ENCODE measurements at regions not wholly inside any gene's neighbourhood (a gene's known extent, or its start where the extent isn't known, plus 50 kb on each side); places are given as distances from the start of the nearest gene placed in this dataset.
"Not testable (repeated sequence)": the region's sequence is repeated elsewhere in the genome, so short reads cannot be mapped to it uniquely, and the experiment has no call there.

- DNase-seq (ENCODE audit: low read depth), result not testable (repeated sequence)
Measured at GRCh38 chr20:29320216-29320949, 1937.1 kb upstream of the DEFB115 start.

GRCh38 chr20:29323631-29324515, 1933.6 kb upstream of the DEFB115 start:
- DNase-seq (ENCODE audit: low read depth), result not testable (repeated sequence)

GRCh38 chr20:29324516-29325303, 1932.8 kb upstream of the DEFB115 start:
- DNase-seq (ENCODE audit: low read depth), result not testable (repeated sequence)

- DNase-seq (ENCODE audit: low read depth), result no peak
Measured at GRCh38 chr20:29325304-29325640, 1932.2 kb upstream of the DEFB115 start.

GRCh38 chr20:29325781-29326180, 1931.7 kb upstream of the DEFB115 start:
- not testable (repeated sequence) for DNase-seq (ENCODE audit: low read depth)

- DNase-seq (ENCODE audit: low read depth), result no peak
Measured at GRCh38 chr20:29326376-29327070, 1930.9 kb upstream of the DEFB115 start.

GRCh38 chr20:29327600-29328420, 1929.7 kb upstream of the DEFB115 start:
- not testable (repeated sequence) for DNase-seq (ENCODE audit: low read depth)

GRCh38 chr20:29330429-29331115, 1926.9 kb upstream of the DEFB115 start:
- not testable (repeated sequence) for DNase-seq (ENCODE audit: low read depth)

- DNase-seq (ENCODE audit: low read depth), result no peak
Measured at GRCh38 chr20:29349836-29350235, 1907.6 kb upstream of the DEFB115 start.

- not testable (repeated sequence) for DNase-seq (ENCODE audit: low read depth)
Measured at GRCh38 chr20:29375937-29376336, 1881.5 kb upstream of the DEFB115 start.

GRCh38 chr20:29392853-29393252, 1864.6 kb upstream of the DEFB115 start:
- not testable (repeated sequence) for DNase-seq (ENCODE audit: low read depth)

GRCh38 chr20:29408034-29408695, 1849.3 kb upstream of the DEFB115 start:
- no peak for DNase-seq (ENCODE audit: low read depth)

- not testable (repeated sequence) for DNase-seq (ENCODE audit: low read depth)
Measured at GRCh38 chr20:29408707-29409106, 1848.8 kb upstream of the DEFB115 start.

- not testable (repeated sequence) for DNase-seq (ENCODE audit: low read depth)
Measured at GRCh38 chr20:29409160-29409689, 1848.2 kb upstream of the DEFB115 start.

GRCh38 chr20:29409833-29410805, 1847.3 kb upstream of the DEFB115 start:
- no peak for DNase-seq (ENCODE audit: low read depth)

GRCh38 chr20:29410806-29411457, 1846.5 kb upstream of the DEFB115 start:
- DNase-seq (ENCODE audit: low read depth), result no peak

GRCh38 chr20:29411458-29411820, 1846.0 kb upstream of the DEFB115 start:
- not testable (repeated sequence) for DNase-seq (ENCODE audit: low read depth)

GRCh38 chr20:29419378-29419777, 1838.1 kb upstream of the DEFB115 start:
- DNase-seq (ENCODE audit: low read depth), result no peak

All from fibroblast of the conjunctiva (primary cell).